ENCODE measurements at regions not wholly inside any gene's neighbourhood (a gene's known extent, or its start where the extent isn't known, plus 50 kb on each side); places are given as distances from the start of the nearest gene placed in this dataset.
A peak's percentile ranks its signal among the peaks of the same experiment; 100 is the strongest.

- H3K4me3 Mint-ChIP-seq, result no peak overlapping the region
- H3K36me3 Mint-ChIP-seq, result no peaks in the 10 kb centered on the region
- H3K27me3 Mint-ChIP-seq, result no peaks in the 10 kb centered on the region
- peaks cover 2 to 4% (median 3%) of the 10 kb centered on the region in 3 donors for H3K9me3 Mint-ChIP-seq
- H3K27ac Mint-ChIP-seq, result no peak overlapping the region
- H3K4me1 Mint-ChIP-seq, result no peaks in the 10 kb centered on the region
These were observed 713.6 kb upstream of the POU3F3 start for GRCh38 chr2:104140361-104140760.

- H3K4me1 Mint-ChIP-seq, result no peaks in the 10 kb centered on the region
- no peaks in the 10 kb centered on the region for H3K9me3 Mint-ChIP-seq
- H3K27me3 Mint-ChIP-seq, result no peaks in the 10 kb centered on the region
- H3K27ac Mint-ChIP-seq, result no peak overlapping the region
- no peak overlapping the region for H3K4me3 Mint-ChIP-seq
- no peaks in the 10 kb centered on the region for H3K36me3 Mint-ChIP-seq
These were observed 695.7 kb upstream of the POU3F3 start for GRCh38 chr2:104158191-104158590.

GRCh38 chr2:104163611-104164130, 690.2 kb upstream of the POU3F3 start:
- Mint-ChIP-seq H3K27me3 (no peaks in the 10 kb centered on the region), H3K9me3 (no peaks in the 10 kb centered on the region), H3K4me3 (no peak overlapping the region), H3K4me1 (no peaks in the 10 kb centered on the region), H3K36me3 (no peaks in the 10 kb centered on the region), H3K27ac (no peak overlapping the region)

GRCh38 chr2:104164721-104165252, 689.1 kb upstream of the POU3F3 start:
- no peak overlapping the region for H3K27ac Mint-ChIP-seq
- H3K4me3 Mint-ChIP-seq, result no peak overlapping the region
- no peaks in the 10 kb centered on the region for H3K27me3 Mint-ChIP-seq
- H3K9me3 Mint-ChIP-seq, result no peaks in the 10 kb centered on the region
- H3K4me1 Mint-ChIP-seq, result no peaks in the 10 kb centered on the region
- no peaks in the 10 kb centered on the region for H3K36me3 Mint-ChIP-seq

GRCh38 chr2:104177179-104177578, 676.7 kb upstream of the POU3F3 start:
- Mint-ChIP-seq H3K9me3 (peaks cover 4 to 24% (median 11%) of the 10 kb centered on the region in 3 donors), H3K27me3 (no peaks in the 10 kb centered on the region), H3K27ac (no peak overlapping the region), H3K36me3 (peaks cover 1% of the 10 kb centered on the region), H3K4me3 (no peak overlapping the region), H3K4me1 (no peaks in the 10 kb centered on the region)

GRCh38 chr2:104179644-104180043, 674.3 kb upstream of the POU3F3 start:
- Mint-ChIP-seq H3K36me3 (peaks cover 1% of the 10 kb centered on the region), H3K9me3 (peaks cover 5 to 24% (median 11%) of the 10 kb centered on the region in 3 donors), H3K27ac (peak overlapping the region in 1 of 3 donors; percentile 71), H3K4me1 (no peaks in the 10 kb centered on the region), H3K27me3 (no peaks in the 10 kb centered on the region), H3K4me3 (no peak overlapping the region)

GRCh38 chr2:104200533-104201168, 653.3 kb upstream of the POU3F3 start:
- H3K36me3 Mint-ChIP-seq, result no peaks in the 10 kb centered on the region
- H3K4me3 Mint-ChIP-seq, result no peak overlapping the region
- peaks cover 0 to 4% (median 1%) of the 10 kb centered on the region in 3 donors for H3K9me3 Mint-ChIP-seq
- no peaks in the 10 kb centered on the region for H3K4me1 Mint-ChIP-seq
- H3K27ac Mint-ChIP-seq, result no peak overlapping the region
- H3K27me3 Mint-ChIP-seq, result no peaks in the 10 kb centered on the region

- Mint-ChIP-seq H3K4me3 (no peak overlapping the region), H3K36me3 (no peaks in the 10 kb centered on the region), H3K27me3 (no peaks in the 10 kb centered on the region), H3K9me3 (peaks cover 0 to 2% (median 2%) of the 10 kb centered on the region in 3 donors), H3K27ac (no peak overlapping the region), H3K4me1 (no peaks in the 10 kb centered on the region)
These were observed 640.2 kb upstream of the POU3F3 start for GRCh38 chr2:104213758-104214157.

GRCh38 chr2:104215269-104216161, 638.4 kb upstream of the POU3F3 start:
- H3K4me1 Mint-ChIP-seq, result no peaks in the 10 kb centered on the region
- no peak overlapping the region for H3K4me3 Mint-ChIP-seq
- peaks cover 0 to 6% (median 2%) of the 10 kb centered on the region in 3 donors for H3K9me3 Mint-ChIP-seq
- peak overlapping the region in 1 of 3 donors; percentile 64 for H3K27ac Mint-ChIP-seq
- H3K36me3 Mint-ChIP-seq, result no peaks in the 10 kb centered on the region
- H3K27me3 Mint-ChIP-seq, result no peaks in the 10 kb centered on the region

- H3K4me3 Mint-ChIP-seq, result no peak overlapping the region
- no peaks in the 10 kb centered on the region for H3K4me1 Mint-ChIP-seq
- H3K9me3 Mint-ChIP-seq, result peaks cover 2 to 10% (median 5%) of the 10 kb centered on the region in 3 donors
- no peak overlapping the region for H3K27ac Mint-ChIP-seq
- peaks cover 2% of the 10 kb centered on the region for H3K27me3 Mint-ChIP-seq
- H3K36me3 Mint-ChIP-seq, result no peaks in the 10 kb centered on the region
These were observed 620.3 kb upstream of the POU3F3 start for GRCh38 chr2:104233591-104233990.

GRCh38 chr2:104236491-104236890, 617.4 kb upstream of the POU3F3 start:
- H3K27ac Mint-ChIP-seq, result no peak overlapping the region
- H3K36me3 Mint-ChIP-seq, result peaks cover 1% of the 10 kb centered on the region
- peaks cover 3 to 12% (median 10%) of the 10 kb centered on the region in 3 donors for H3K9me3 Mint-ChIP-seq
- H3K4me3 Mint-ChIP-seq, result no peak overlapping the region
- no peaks in the 10 kb centered on the region for H3K4me1 Mint-ChIP-seq
- H3K27me3 Mint-ChIP-seq, result peaks cover 2% of the 10 kb centered on the region

- H3K4me3 Mint-ChIP-seq, result no peak overlapping the region
- H3K9me3 Mint-ChIP-seq, result peaks cover 3 to 25% (median 15%) of the 10 kb centered on the region in 3 donors
- no peaks in the 10 kb centered on the region for H3K4me1 Mint-ChIP-seq
- H3K36me3 Mint-ChIP-seq, result peaks cover 3% of the 10 kb centered on the region
- no peak overlapping the region for H3K27ac Mint-ChIP-seq
- no peaks in the 10 kb centered on the region for H3K27me3 Mint-ChIP-seq
These were observed 612.9 kb upstream of the POU3F3 start for GRCh38 chr2:104240984-104241383.

- Mint-ChIP-seq H3K4me3 (no peak overlapping the region), H3K36me3 (no peaks in the 10 kb centered on the region), H3K4me1 (no peaks in the 10 kb centered on the region), H3K27me3 (no peaks in the 10 kb centered on the region), H3K27ac (no peak overlapping the region), H3K9me3 (peaks cover 0 to 8% (median 2%) of the 10 kb centered on the region in 3 donors)
These were observed 604.3 kb upstream of the POU3F3 start for GRCh38 chr2:104249629-104250028.

- Mint-ChIP-seq H3K4me3 (no peak overlapping the region), H3K4me1 (no peaks in the 10 kb centered on the region), H3K36me3 (no peaks in the 10 kb centered on the region), H3K9me3 (peaks cover 0 to 7% (median 2%) of the 10 kb centered on the region in 3 donors), H3K27me3 (no peaks in the 10 kb centered on the region), H3K27ac (no peak overlapping the region)
These were observed 603.3 kb upstream of the POU3F3 start for GRCh38 chr2:104250635-104251034.

- Mint-ChIP-seq H3K27ac (no peak overlapping the region), H3K9me3 (peaks cover 0 to 17% (median 0%) of the 10 kb centered on the region in 3 donors), H3K27me3 (no peaks in the 10 kb centered on the region), H3K4me1 (no peaks in the 10 kb centered on the region), H3K4me3 (no peak overlapping the region), H3K36me3 (no peaks in the 10 kb centered on the region)
These were observed 599.9 kb upstream of the POU3F3 start for GRCh38 chr2:104254017-104254416.

All from IgD-negative memory B cell (primary cell).